ENCODE measurements at regions not wholly inside any gene's neighbourhood (a gene's known extent, or its start where the extent isn't known, plus 50 kb on each side); places are given as distances from the start of the nearest gene placed in this dataset.
"Not testable (repeated sequence)": the region's sequence is repeated elsewhere in the genome, so short reads cannot be mapped to it uniquely, and the experiment has no call there.

DNA sequence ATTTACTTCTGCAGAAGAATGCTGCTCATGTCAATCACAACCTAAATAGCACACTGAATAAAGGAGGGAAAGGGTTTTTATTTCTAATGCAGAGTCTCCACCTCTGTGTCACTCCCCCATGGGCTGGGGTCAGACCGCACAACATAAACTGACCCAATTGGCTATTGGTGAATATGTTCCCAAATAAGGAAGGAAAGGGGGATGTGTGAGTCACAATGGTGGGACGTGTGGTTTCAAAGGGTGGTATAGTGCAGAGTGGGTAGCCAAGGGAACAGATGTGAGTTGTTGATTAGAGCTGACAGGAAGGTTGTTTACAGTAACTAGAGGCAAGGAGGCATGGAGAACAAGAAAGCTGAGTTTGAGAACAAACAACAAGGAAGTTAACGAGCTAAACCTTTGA, 491.8 kb downstream of the ZPLD1 start:
- no peak overlapping the region for H3K4me3 ChIP-seq (ENCODE audit: low read length)
- DNase-seq (ENCODE audit: low read depth): no peak
- no peak for TF ChIP-seq CTCF (conservative IDR thresholded peaks at IDR 0.05; ENCODE audit: low read length)

GRCh38 chr3:102933377-102933776, 498.6 kb downstream of the ZPLD1 start:
- no peak for TF ChIP-seq CTCF (conservative IDR thresholded peaks at IDR 0.05; ENCODE audit: low read length)
- no peak for DNase-seq (ENCODE audit: low read depth)
- H3K4me3 ChIP-seq (ENCODE audit: low read length): no peak overlapping the region

DNA sequence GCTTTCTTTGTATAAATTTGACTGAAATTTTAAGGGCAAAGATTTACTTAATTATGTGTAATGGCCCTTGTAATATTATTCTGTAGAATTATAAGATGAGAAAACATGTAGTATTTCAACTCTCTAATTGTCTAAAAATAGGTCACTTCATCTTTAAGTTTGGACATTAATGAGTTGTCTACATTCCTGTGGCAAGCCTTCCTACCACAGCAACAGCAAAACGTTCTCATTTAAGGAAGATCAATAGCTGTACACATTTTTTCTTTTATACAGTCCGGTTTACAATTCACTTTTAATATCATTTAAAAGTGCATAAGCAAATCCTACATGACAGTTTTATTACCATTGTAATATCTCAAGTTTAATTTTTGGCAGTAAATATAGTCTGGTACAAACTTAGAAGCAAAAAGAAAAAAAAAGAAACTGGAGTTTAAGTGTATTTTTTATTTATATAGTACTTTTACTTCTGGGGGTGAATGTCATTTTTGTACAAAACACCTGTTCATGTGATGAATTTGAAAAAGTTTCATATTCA, 501.8 kb downstream of the ZPLD1 start:
- DNase-seq (ENCODE audit: low read depth): no peak
- TF ChIP-seq CTCF (conservative IDR thresholded peaks at IDR 0.05; ENCODE audit: low read length): no peak
- no peak overlapping the region for H3K4me3 ChIP-seq (ENCODE audit: low read length)

DNA sequence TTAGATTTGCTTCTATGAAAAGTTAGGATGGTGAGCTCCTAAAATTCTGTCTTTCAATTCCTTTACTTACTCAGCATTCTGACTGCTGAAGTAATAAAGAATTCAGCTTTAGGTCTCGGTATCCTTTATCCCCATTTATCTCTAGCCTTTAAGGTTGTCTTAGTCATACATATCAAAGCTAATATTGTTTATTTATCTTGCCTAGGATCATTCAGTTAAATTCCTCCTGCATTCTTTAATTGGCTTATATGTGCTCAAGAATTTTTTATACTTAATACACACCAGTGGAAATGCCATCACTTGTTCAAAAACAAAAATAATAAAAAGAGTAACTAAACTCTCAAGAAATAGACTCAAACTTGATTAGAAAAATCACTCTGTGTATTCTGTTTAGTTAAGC, 507.0 kb downstream of the ZPLD1 start:
- H3K4me3 ChIP-seq (ENCODE audit: low read length): no peak overlapping the region
- TF ChIP-seq CTCF (conservative IDR thresholded peaks at IDR 0.05; ENCODE audit: low read length): no peak
- no peak for DNase-seq (ENCODE audit: low read depth)

DNA sequence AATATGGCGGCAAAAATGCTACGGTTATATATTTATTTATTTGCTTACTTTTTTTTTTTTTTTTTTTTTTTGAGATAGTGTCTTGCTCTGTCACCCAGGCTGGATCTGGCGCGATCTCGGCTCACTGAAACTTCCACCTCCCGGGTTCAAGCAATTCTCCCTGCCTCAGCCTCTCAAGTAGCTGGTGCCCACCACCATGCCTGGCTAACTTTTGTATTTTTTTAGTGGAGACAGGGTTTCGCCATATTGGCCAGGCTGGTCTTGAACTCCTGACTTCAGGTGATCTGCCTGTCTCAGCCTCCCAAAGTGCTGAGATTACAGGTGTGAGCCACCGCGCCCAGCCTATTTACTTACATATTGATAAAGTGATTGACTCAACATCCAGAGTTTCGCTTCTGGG, 511.6 kb downstream of the ZPLD1 start:
- not testable (repeated sequence) for DNase-seq (ENCODE audit: low read depth); H3K4me3 ChIP-seq (ENCODE audit: low read length)

DNA sequence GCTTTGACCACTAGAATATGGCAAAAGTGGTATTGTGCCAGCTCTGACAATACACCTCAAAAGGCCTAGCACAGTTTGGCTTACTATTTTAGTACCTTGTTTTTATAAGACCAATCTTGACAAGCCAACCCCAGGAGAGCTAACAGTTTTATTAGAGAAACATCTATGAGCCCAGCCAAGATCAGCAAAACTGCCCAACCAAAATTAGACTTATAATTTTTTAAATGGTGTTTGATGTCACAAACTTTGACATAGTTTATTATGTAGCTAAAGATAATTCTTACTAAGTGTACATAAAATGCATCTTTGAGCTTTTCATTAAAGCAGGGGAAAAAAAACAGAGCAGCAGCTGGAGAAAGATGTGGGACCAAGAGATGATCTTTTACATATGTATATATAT, 537.5 kb downstream of the ZPLD1 start:
- DNase-seq (ENCODE audit: low read depth): no peak
- H3K4me3 ChIP-seq (ENCODE audit: low read length): no peak overlapping the region
- no peak for TF ChIP-seq CTCF (conservative IDR thresholded peaks at IDR 0.05; ENCODE audit: low read length)

GRCh38 chr3:102974333-102974732, 539.5 kb downstream of the ZPLD1 start:
- no peak overlapping the region for H3K4me3 ChIP-seq (ENCODE audit: low read length)
- no peak for TF ChIP-seq CTCF (conservative IDR thresholded peaks at IDR 0.05; ENCODE audit: low read length)
- DNase-seq (ENCODE audit: low read depth): no peak

DNA sequence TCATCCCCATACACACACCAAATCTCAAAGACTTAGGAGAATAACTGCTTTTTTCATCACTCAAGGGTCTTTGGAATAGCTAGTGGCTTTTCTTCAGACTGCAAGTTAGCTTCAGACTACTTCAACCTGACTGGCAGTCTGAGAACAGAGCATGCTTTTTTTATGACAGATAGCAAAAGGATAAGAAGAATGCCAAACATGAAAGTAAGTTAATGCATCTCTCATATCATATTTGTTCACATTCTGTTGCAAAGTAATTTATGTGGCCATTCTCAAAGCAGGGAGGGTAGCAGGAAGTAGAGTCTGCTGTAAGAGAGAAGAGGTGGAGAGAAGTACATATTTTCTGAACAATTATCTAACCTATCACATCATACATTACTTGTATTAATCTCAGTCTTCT, 544.4 kb downstream of the ZPLD1 start:
- no peak for TF ChIP-seq CTCF (conservative IDR thresholded peaks at IDR 0.05; ENCODE audit: low read length)
- DNase-seq (ENCODE audit: low read depth): no peak
- H3K4me3 ChIP-seq (ENCODE audit: low read length): no peak overlapping the region
